ENCODE measurements at regions not wholly inside any gene's neighbourhood (a gene's known extent, or its start where the extent isn't known, plus 50 kb on each side); places are given as distances from the start of the nearest gene placed in this dataset.

DNA sequence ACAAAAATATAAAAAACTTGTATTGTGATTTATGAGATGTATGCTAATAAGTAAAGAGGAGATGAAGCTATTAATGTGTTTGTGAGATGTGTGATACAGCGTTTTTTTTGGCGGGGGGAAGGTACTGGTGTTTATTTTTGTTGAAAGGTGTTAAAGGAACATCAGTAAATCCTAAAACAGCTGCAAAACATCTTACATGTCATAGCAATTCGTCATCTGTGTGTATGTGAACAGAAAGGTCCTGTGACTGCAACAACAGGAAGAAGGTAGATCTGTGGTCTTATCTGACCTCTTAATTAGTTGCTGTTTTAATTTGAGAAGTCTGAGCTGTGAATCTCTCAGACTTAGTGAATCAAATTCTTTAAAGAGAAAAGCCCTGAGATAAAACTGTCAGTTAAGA, 1041.1 kb downstream of the JRKL start:
- H3K4me3 ChIP-seq (ENCODE audit: low read depth, low read length), result no peak overlapping the region
- TF ChIP-seq, protein P1, sequence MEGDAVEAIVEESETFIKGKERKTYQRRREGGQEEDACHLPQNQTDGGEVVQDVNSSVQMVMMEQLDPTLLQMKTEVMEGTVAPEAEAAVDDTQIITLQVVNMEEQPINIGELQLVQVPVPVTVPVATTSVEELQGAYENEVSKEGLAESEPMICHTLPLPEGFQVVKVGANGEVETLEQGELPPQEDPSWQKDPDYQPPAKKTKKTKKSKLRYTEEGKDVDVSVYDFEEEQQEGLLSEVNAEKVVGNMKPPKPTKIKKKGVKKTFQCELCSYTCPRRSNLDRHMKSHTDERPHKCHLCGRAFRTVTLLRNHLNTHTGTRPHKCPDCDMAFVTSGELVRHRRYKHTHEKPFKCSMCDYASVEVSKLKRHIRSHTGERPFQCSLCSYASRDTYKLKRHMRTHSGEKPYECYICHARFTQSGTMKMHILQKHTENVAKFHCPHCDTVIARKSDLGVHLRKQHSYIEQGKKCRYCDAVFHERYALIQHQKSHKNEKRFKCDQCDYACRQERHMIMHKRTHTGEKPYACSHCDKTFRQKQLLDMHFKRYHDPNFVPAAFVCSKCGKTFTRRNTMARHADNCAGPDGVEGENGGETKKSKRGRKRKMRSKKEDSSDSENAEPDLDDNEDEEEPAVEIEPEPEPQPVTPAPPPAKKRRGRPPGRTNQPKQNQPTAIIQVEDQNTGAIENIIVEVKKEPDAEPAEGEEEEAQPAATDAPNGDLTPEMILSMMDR (conservative IDR thresholded peaks at IDR 0.05; ENCODE audit: low read depth, low read length), result no peak
- peak; percentile 11 for DNase-seq (ENCODE audit: low read depth)

DNA sequence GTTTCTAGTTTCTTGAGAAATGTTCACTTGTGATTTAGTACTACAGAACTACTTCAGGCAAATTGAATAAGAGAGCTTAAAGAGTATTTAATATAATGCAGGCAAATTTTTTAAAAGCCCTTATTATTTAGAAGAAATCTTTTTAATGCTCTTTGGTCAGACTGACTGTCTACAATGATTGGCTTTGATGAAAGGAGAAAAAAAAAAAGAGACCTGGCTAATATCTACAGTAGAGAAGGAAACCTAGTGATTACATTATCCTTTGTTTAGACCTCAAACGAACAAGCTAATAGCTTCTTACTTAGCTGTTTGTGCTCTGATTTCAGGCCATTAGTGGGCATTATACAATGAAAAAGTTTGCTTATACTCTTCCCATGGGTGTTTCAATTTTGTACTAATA, 1043.1 kb downstream of the JRKL start:
- TF ChIP-seq, protein P1 (conservative IDR thresholded peaks at IDR 0.05; ENCODE audit: low read depth, low read length), result no peak
- H3K4me3 ChIP-seq (ENCODE audit: low read depth, low read length), result no peak overlapping the region
- DNase-seq (ENCODE audit: low read depth), result no peak

DNA sequence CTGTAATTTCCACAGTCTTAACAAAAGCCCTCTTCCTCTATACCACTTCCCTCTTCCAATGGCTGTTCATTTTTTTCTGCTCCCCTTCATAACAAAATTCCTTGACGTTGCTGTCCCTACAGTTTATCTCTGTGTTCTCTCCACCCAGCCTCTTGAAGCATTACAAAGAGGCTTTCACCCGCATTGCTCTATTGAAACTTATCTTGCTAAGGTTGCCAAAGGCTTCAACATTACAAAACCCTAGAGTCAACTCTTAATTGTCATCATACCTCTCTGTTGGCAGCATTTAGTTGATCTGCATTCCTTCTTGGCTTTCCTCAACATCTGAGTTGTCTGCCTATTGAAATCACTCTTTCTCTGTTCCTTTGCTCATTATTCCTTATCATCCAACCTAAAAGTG, 1055.7 kb downstream of the JRKL start:
- TF ChIP-seq, protein P1 (conservative IDR thresholded peaks at IDR 0.05; ENCODE audit: low read depth, low read length), result no peak
- no peak for DNase-seq (ENCODE audit: low read depth)
- no peak overlapping the region for H3K4me3 ChIP-seq (ENCODE audit: low read depth, low read length)

DNA sequence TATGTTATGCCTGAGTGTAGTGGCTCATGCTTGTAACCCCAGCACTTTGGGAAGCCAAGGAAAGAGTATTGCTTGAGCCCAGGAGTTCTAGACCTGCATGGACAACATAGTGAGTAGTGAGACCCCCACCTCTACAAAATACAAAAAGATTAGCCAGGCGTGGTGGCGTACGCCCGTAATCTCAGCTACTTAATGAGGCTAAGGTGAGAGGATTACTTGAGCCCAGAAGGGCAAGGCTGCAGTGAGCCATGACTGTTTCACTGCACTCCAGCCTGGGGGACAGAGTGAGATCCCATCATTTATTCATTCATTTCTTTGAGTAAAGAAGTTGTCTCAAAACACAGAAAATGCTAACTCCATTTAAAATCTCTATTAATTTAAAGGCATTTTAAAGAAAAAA, 1061.6 kb downstream of the JRKL start:
- no peak for DNase-seq (ENCODE audit: low read depth)
- TF ChIP-seq, protein P1 (conservative IDR thresholded peaks at IDR 0.05; ENCODE audit: low read depth, low read length), result no peak
- no peak overlapping the region for H3K4me3 ChIP-seq (ENCODE audit: low read depth, low read length)

DNA sequence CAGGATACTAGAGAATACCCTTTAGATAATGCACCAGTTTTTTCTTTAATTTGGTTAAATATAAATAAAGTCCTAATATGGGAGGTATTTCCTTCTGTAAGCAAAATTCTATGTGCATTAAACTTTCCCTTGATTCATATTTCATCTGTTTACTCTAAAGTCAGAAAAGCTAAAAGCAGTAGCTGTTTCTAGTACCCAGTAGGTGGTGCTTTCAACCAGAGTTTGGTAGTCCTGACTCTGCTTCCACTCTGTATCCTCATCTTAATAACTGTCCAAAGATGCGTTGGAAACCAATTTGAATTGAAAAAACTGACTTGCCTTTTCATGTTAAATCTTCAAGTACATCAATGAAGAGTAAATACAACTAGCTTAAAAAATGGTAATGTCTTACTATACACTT, 1065.2 kb downstream of the JRKL start:
- TF ChIP-seq, protein P1 (conservative IDR thresholded peaks at IDR 0.05; ENCODE audit: low read depth, low read length), result peak; percentile 77
- DNase-seq (ENCODE audit: low read depth), result peak; percentile 83
- H3K4me3 ChIP-seq (ENCODE audit: low read depth, low read length), result no peak overlapping the region

DNA sequence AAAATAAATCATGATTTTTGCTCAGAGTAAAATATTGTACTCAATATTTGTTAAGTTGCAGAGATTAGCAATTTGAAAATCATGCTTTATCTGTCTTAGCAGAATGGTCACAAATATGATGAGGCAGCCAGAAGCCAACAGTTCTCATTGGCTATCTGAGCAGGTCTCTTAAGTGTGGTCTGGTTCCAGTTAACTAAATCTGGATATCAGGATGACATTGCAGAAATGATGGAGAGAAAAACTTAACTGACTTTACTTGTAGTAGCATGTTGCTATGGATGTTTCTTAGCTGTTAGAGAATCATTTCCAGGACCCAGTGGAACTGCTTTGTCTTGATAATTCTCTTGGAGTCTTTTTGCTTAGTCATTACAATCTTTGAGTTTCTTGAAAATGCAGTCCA, 1070.3 kb downstream of the JRKL start:
- no peak for DNase-seq (ENCODE audit: low read depth)
- TF ChIP-seq, protein P1 (conservative IDR thresholded peaks at IDR 0.05; ENCODE audit: low read depth, low read length), result no peak
- no peak overlapping the region for H3K4me3 ChIP-seq (ENCODE audit: low read depth, low read length)

DNA sequence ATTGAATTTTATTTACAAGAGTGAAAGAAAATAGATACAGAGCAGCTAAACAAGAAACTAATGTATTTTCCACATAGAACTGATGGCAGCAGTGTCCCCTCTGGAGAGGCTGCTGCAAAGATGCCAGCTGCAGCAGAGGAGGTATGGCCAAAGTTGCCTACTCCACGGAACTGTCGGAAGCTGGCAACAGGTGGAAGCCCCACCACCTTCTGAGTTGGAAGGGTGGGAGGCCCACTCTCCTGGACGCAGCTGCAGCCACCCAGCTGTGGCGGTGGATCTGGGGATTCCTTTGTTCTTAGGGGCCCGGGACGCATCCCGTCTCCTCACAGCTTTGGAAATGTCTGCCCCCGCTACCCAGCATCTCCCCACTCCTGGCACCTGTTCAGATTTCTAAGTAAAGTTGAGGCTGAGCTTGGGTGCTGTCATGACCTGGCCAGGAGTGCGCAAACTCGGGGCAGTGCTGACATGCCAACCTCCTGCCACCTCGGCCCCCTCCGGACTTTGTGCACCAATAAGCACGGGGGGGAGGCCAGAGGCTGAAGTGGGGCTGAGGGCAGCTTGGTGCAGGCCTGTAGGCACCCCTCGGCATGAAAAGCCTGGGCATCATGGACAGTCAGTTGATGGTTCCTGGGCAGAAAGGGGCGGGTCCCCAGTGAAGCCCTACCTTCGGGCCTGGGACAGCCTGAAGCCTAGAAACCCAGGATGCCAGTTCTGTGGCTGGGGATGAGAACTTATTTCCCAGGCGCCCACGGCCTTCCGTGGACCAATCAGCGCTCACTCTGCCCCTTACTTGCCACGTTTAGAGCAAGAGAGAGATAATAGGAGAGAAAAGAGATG, 1071.4 kb downstream of the JRKL start:
- no peak overlapping the region for H3K4me3 ChIP-seq (ENCODE audit: low read depth, low read length)
- TF ChIP-seq, protein P1 (conservative IDR thresholded peaks at IDR 0.05; ENCODE audit: low read depth, low read length), result no peak
- DNase-seq (ENCODE audit: low read depth), result no peak
